Epithelial cell of proximal tubule (primary cell): ENCODE measurements at regions not wholly inside any gene's neighbourhood (a gene's known extent, or its start where the extent isn't known, plus 50 kb on each side); places are given as distances from the start of the nearest gene placed in this dataset.
A peak's percentile ranks its signal among the peaks of the same experiment; 100 is the strongest.
"Not testable (repeated sequence)": the region's sequence is repeated elsewhere in the genome, so short reads cannot be mapped to it uniquely, and the experiment has no call there.

ENCODE experiments used
- DNase-seq: peaks from one replicate; pipeline ENCODE4 v3.0.0-alpha.2; 2011; ENCODE audit warnings: low read depth
- H3K4me3 ChIP-seq: 2 replicates; pipeline ENCODE4 v1.5.1; 2011; ENCODE audit warnings: low read depth, mild to moderate bottlenecking, low read length
- TF ChIP-seq, protein P1 (sequence below): conservative IDR thresholded peaks from 2 replicates; pipeline ENCODE4 v1.5.1; 2012; ENCODE audit warnings: low read depth, mild to moderate bottlenecking, low read length

- no peak for DNase-seq
- H3K4me3 ChIP-seq, result no peak overlapping the region
- TF ChIP-seq, protein P1, sequence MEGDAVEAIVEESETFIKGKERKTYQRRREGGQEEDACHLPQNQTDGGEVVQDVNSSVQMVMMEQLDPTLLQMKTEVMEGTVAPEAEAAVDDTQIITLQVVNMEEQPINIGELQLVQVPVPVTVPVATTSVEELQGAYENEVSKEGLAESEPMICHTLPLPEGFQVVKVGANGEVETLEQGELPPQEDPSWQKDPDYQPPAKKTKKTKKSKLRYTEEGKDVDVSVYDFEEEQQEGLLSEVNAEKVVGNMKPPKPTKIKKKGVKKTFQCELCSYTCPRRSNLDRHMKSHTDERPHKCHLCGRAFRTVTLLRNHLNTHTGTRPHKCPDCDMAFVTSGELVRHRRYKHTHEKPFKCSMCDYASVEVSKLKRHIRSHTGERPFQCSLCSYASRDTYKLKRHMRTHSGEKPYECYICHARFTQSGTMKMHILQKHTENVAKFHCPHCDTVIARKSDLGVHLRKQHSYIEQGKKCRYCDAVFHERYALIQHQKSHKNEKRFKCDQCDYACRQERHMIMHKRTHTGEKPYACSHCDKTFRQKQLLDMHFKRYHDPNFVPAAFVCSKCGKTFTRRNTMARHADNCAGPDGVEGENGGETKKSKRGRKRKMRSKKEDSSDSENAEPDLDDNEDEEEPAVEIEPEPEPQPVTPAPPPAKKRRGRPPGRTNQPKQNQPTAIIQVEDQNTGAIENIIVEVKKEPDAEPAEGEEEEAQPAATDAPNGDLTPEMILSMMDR, result no peak
Observed at GRCh38 chr4:162782096-162782777, 384.5 kb downstream of the NAF1 start.

DNA sequence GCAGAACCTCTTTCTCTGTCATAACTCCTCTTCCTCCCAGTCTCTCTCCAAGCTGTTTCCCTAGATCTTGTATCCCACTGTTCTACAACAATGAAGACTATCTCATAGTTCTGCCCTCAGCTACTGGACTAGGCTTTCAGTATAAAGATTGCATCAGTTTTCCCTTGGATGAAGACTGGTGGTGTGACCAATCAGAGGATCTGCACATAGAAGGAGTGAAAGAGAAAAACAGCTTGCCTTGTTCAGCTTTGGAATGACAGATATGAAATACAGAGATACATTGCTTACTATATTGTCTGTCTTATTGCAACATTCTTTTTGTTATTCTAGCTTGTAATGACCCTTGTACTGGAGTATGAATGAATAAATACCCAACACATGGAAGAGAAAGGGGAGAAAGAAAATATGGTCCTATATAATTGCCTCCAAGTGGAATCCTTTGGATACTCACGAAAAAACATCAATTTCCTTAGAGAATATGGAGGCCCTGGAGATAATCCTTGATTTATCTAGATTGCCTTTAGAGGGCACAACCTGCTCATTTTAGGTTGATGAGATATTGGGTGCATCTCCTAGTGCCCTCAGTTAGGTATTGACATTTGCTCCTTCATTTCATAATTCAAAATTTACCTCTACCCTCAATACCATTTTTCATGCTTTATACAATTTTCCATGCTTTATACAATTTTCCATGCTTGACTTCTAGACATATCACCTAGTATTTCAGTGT is 395.8 kb downstream of the NAF1 start:
- no peak for DNase-seq
- TF ChIP-seq, protein P1, result peak; percentile 33
- no peak overlapping the region for H3K4me3 ChIP-seq

DNA sequence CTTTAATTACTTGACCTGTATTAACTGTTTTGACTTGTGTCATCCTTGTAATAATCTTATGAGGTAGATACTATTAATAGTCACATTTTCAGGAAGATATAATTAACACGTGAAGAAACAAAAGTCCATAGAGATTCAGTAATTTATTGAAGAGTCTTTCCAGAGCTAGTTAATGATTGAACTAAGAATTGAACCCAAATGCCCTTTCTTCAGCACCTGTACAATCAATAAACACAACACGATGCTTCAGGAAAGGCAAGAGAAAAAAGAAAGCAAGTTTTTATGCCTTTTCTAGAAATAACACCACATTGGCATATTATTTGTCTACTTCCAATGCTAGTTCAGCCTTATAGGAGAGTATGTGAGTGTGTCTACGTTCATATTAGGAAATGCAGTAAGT is 399.6 kb downstream of the NAF1 start:
- TF ChIP-seq, protein P1, result no peak
- no peak for DNase-seq
- H3K4me3 ChIP-seq, result no peak overlapping the region

GRCh38 chr4:162761965-162762364 is 404.7 kb downstream of the NAF1 start:
- no peak for DNase-seq
- TF ChIP-seq, protein P1, result no peak
- H3K4me3 ChIP-seq, result no peak overlapping the region

DNA sequence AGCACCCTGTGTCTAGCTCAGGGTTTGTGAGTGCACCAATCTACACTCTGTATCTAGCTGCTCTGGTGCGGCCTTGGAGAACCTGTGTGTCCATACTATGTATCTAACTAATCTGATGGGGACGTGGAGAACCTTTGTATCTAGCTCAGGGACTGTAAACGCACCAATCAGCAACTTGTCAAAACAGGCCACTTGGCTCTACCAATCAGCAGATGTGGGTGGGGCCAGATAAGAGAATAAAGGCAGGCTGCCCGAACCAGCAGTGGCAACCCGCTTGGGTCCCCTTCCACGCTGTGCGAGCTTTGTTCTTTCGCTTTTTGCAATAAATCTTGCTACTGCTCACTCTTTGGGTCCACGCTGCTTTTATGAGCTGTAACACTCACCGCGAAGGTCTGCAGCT is 426.5 kb downstream of the NAF1 start:
- DNase-seq, H3K4me3 ChIP-seq: not testable (repeated sequence)

DNA sequence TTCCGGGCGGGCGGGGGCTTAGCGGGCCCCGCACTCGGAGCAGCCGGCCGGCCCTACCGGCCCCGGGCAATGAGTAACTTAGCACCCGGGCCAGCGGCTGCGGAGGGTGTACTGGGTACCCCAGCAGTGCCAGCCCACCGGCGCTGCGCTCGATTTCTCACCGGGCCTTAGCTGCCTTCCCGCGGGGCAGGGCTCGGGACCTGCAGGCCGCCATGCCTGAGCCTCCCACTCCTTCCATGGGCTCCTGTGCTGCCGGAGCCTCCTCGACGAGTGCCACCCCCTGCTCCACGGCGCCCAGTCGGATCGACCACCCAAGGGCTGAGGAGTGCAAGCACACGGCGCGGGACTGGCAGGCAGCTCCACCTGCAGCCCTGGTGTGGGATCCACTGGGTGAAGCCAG is 427.1 kb downstream of the NAF1 start:
- H3K4me3 ChIP-seq, DNase-seq: not testable (repeated sequence)

DNA sequence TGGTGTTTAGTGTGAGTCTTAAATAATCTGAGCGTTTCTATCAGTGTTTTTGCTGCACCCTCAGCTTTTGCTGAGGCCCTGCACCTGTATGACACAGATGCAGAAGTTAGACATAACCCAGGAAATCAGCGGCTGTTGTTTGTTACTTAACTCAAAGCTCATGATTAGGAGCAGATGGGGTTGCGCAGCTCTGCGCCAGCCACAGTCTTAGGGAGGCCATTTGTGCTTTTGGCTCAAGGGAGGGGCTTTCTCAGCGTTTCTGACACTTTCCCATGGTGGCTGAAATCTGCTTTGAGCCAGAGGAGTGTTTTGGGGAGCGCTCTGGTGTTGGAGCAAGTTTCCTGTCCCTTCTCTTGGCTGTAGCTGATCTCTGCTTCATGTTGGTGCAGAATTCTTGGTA is 433.8 kb downstream of the NAF1 start:
- no peak for DNase-seq
- no peak overlapping the region for H3K4me3 ChIP-seq
- TF ChIP-seq, protein P1, result no peak

DNA sequence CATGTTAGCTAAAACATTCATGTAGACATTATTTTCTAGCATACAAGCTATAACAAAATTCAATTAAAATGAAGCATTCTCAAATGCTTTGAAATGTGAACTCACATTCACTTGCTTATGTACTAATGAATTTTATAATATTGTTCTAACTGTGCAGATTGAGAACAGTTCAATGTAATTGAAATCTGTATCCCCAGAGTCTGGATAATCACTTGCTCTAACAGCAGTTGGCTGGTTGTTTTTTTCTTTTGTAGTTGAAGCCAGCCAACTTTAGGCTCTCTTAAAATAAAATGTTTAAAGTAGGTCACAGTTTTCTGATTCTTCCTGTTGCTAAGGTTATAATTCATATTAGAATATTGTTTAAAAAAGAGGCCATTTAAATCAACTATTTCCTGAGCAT is 438.9 kb downstream of the NAF1 start:
- DNase-seq, result no peak
- no peak overlapping the region for H3K4me3 ChIP-seq
- TF ChIP-seq, protein P1, result no peak
